GM12875 (cell line): ENCODE measurements at regions not wholly inside any gene's neighbourhood (a gene's known extent, or its start where the extent isn't known, plus 50 kb on each side); places are given as distances from the start of the nearest gene placed in this dataset.
A peak's percentile ranks its signal among the peaks of the same experiment; 100 is the strongest.
"Not testable (repeated sequence)": the region's sequence is repeated elsewhere in the genome, so short reads cannot be mapped to it uniquely, and the experiment has no call there.

ENCODE experiments used
- H3K4me3 ChIP-seq: one replicate; pipeline ENCODE4 v1.5.1; 2011; ENCODE audit warnings: low read depth, low read length, control low read depth
- CTCF ChIP-seq: IDR thresholded peaks from 2 replicates; pipeline ENCODE4 v1.5.1; 2011; ENCODE audit warnings: low read depth, mild to moderate bottlenecking, control low read depth, inconsistent platforms, low read length, moderate library complexity, borderline replicate concordance; ENCODE audit not compliant: insufficient read depth

GRCh38 chr9:94033383-94033782, 50.9 kb upstream of the PTPDC1 start:
- no peak overlapping the region for H3K4me3 ChIP-seq
- no peak for TF ChIP-seq CTCF

DNA sequence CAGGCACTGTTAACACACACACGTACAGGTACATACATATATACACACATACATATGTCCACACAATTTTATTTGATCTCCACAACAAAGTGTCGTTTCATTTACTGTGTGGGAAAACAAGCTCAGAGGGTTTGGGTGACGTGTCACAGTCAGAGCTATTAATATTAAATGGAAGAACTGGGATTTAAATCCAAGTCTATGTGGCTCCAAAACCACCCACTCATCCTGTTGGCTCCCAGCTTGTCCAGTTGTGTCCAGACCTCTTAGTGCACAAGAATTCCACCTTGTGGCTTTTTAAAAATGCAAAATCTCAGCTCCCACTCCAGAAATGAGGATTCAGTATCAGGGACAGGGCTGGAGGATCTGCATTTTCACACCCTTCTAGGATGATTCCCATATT, 52.3 kb upstream of the PTPDC1 start:
- no peak overlapping the region for H3K4me3 ChIP-seq
- TF ChIP-seq CTCF, result no peak

GRCh38 chr9:94031380-94031779, 52.9 kb upstream of the PTPDC1 start:
- no peak for TF ChIP-seq CTCF
- peak overlapping the region; percentile 95 for H3K4me3 ChIP-seq

GRCh38 chr9:94030318-94031179, 53.7 kb upstream of the PTPDC1 start:
- no peak for TF ChIP-seq CTCF
- H3K4me3 ChIP-seq, result peak overlapping the region; percentile 95

DNA sequence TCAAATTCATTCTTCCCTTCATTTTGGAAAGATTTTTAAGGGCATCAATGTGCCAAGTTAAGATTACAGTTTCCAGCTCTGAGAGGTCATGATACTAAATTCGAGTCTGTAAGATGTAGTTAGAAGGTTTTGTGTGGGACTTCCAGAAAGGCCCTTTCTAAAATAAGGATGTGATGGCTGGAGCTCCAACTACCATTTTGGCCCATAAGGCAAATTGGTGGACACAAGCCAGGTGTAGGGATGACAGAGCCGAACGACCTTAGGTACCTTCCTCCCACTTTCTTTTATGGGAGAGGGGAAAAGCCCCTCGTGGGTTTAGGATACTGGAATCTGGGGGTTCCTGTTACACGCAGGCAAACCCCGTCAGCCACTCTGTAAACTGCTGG, 54.3 kb upstream of the PTPDC1 start:
- peak overlapping the region; percentile 95 for H3K4me3 ChIP-seq
- TF ChIP-seq CTCF, result no peak

- no peak for TF ChIP-seq CTCF
- no peak overlapping the region for H3K4me3 ChIP-seq
Observed at GRCh38 chr9:94026816-94027215, 57.4 kb upstream of the PTPDC1 start.

DNA sequence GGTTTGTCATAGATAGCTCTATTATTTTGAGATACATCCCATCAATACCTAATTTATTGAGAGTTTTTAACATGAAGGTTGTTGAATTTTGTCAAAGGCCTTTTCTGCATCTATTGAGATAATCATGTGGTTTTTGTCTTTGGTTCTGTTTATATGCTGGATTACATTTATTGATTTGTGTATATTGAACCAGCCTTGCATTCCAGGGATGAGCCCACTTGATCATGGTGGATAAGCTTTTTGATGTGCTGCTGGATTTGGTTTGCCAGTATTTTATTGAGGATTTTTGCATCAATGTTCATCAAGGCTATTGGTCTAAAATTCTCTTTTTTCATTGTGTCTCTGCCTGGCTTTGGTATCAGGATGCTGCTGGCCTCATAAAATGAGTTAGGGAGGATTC, 61.8 kb upstream of the PTPDC1 start:
- H3K4me3 ChIP-seq, result not testable (repeated sequence)

GRCh38 chr9:94020836-94021235, 63.4 kb upstream of the PTPDC1 start:
- not testable (repeated sequence) for H3K4me3 ChIP-seq
